CD14-positive monocyte (primary cell): ENCODE measurements at regions not wholly inside any gene's neighbourhood (a gene's known extent, or its start where the extent isn't known, plus 50 kb on each side); places are given as distances from the start of the nearest gene placed in this dataset.

ENCODE experiments used
- DNase-seq, 3 donors: peaks; one replicate each; pipeline ENCODE4 v3.0.0-alpha.2; 2011 to 2022
- H2AFZ ChIP-seq: 2 replicates; pipeline ENCODE4 v1.6.0; 2012; ENCODE audit warnings: mild to moderate bottlenecking, low read depth, low read length, inconsistent platforms; ENCODE audit not compliant: insufficient read depth, poor library complexity, severe bottlenecking
- H3K27ac ChIP-seq, 2 donors: 1 replicate in 1 of 2; 2 replicates in 1 of 2; pipeline ENCODE4 v1.5.1; 2012 to 2013; ENCODE audit warnings: low read length in 2 of 2, control low read depth in 1 of 2, inconsistent platforms in 1 of 2, low read depth in 1 of 2, mild to moderate bottlenecking in 1 of 2
- H3K27me3 ChIP-seq, 2 donors: one replicate each; pipeline versions ENCODE4 v1.6.0 to v1.6.1; 2011 to 2013; ENCODE audit warnings: low read length in 2 of 2; ENCODE audit not compliant: control insufficient read depth in 2 of 2, insufficient read depth in 2 of 2
- H3K36me3 ChIP-seq, 2 donors: replicated peaks in 1 of 2; 1 replicate in 1 of 2; 2 replicates in 1 of 2; pipeline versions ENCODE4 v1.5.1 to v1.6.1; 2012 to 2013; ENCODE audit warnings: low read length in 2 of 2, control low read depth in 1 of 2, inconsistent platforms in 1 of 2, mild to moderate bottlenecking in 1 of 2; ENCODE audit not compliant: insufficient read depth in 2 of 2, control insufficient read depth in 1 of 2
- H3K4me1 ChIP-seq, 2 donors: 1 replicate in 1 of 2; 2 replicates in 1 of 2; pipeline versions ENCODE4 v1.5.1 to v1.6.1; 2012 to 2013; ENCODE audit warnings: low read length in 2 of 2, control low read depth in 1 of 2, inconsistent platforms in 1 of 2, mild to moderate bottlenecking in 1 of 2, moderate library complexity in 1 of 2; ENCODE audit not compliant: insufficient read depth in 2 of 2, control insufficient read depth in 1 of 2
- H3K4me2 ChIP-seq: replicated peaks from 2 replicates; pipeline ENCODE3; 2012; ENCODE audit warnings: low read length, moderate library complexity, mild to moderate bottlenecking; ENCODE audit not compliant: poor library complexity, severe bottlenecking; ENCODE audit errors: extremely low read depth
- H3K4me3 ChIP-seq, 3 experiments: fragments of 200-600 bp in 1 of 3; sonication (generic) in 1 of 3; replicated peaks in 1 of 3; 1 replicate in 2 of 3; 2 replicates in 1 of 3; pipeline ENCODE4 v1.5.1; 2011 to 2013; ENCODE audit warnings: low read length in 3 of 3, mild to moderate bottlenecking in 3 of 3, control low read depth in 2 of 3, low read depth in 2 of 3, inconsistent platforms in 1 of 3, moderate library complexity in 1 of 3
- H3K79me2 ChIP-seq: 2 replicates; pipeline ENCODE4 v1.6.0; 2012; ENCODE audit warnings: mild to moderate bottlenecking, control low read depth, inconsistent platforms, low read length, moderate library complexity; ENCODE audit not compliant: insufficient read depth
- H3K9ac ChIP-seq: 2 replicates; pipeline ENCODE4 v1.6.0; 2017; ENCODE audit warnings: low read length, mild to moderate bottlenecking; ENCODE audit not compliant: insufficient read depth, poor library complexity, severe bottlenecking
- H3K9me3 ChIP-seq, 2 donors: replicated peaks in 1 of 2; 1 replicate in 1 of 2; 2 replicates in 1 of 2; pipeline versions ENCODE4 v1.5.1 to v1.6.1; 2012 to 2013; ENCODE audit warnings: low read length in 2 of 2, control low read depth in 1 of 2; ENCODE audit not compliant: control insufficient read depth in 1 of 2, insufficient read depth in 1 of 2
- H4K20me1 ChIP-seq: 2 replicates; pipeline ENCODE4 v1.6.0; 2012; ENCODE audit warnings: mild to moderate bottlenecking, low read length, control low read depth, moderate library complexity; ENCODE audit not compliant: insufficient read depth
- H3K27ac Mint-ChIP-seq, 7 donors: one replicate each; pipeline ENCODE4 v1.8.0; 2020; ENCODE audit warnings: mild to moderate bottlenecking in 7 of 7, mixed read lengths in 7 of 7, moderate library complexity in 6 of 7, inconsistent platforms in 2 of 7
- H3K27me3 Mint-ChIP-seq, 3 donors: one replicate each; pipeline ENCODE4 v1.8.0; 2021 to 2022; ENCODE audit warnings: low read depth in 3 of 3, mild to moderate bottlenecking in 3 of 3, mixed read lengths in 3 of 3, moderate library complexity in 3 of 3, inconsistent platforms in 1 of 3
- H3K36me3 Mint-ChIP-seq, 2 donors: one replicate each; pipeline ENCODE4 v1.8.0; 2020; ENCODE audit warnings: mixed read lengths in 2 of 2, inconsistent platforms in 1 of 2, mild to moderate bottlenecking in 1 of 2
- H3K4me1 Mint-ChIP-seq: one replicate; pipeline ENCODE4 v1.8.0; 2020; ENCODE audit warnings: mild to moderate bottlenecking, mixed read lengths
- H3K4me3 Mint-ChIP-seq, 2 donors: one replicate each; pipeline ENCODE4 v1.8.0; 2020; ENCODE audit warnings: mild to moderate bottlenecking in 2 of 2, mixed read lengths in 2 of 2, moderate library complexity in 1 of 2
- H3K9me3 Mint-ChIP-seq, 7 donors: one replicate each; pipeline ENCODE4 v1.8.0; 2020 to 2022; ENCODE audit warnings: mixed read lengths in 7 of 7, mild to moderate bottlenecking in 6 of 7, moderate library complexity in 6 of 7, inconsistent platforms in 2 of 7
- CTCF ChIP-seq: fragments of 200-600 bp; IDR thresholded peaks from one replicate; pipeline ENCODE4 v1.8.0; 2022; ENCODE audit warnings: antibody characterized with exemption, mild to moderate bottlenecking
- WGBS: methylation state at CpG from one replicate; pipeline ENCODE4 v1.1.5; 2013; ENCODE audit warnings: missing lambda C conversion rate; ENCODE audit not compliant: insufficient coverage; 5-methylcytosine and 5-hydroxymethylcytosine counted together
- intact Hi-C, 2 donors: fragments of 100-400 bp; cut with micrococcal nuclease; formaldehyde crosslinking; loops; one replicate each; pipeline versions ENCODE4 v1.15.0 to v1.15.1; 2023

GRCh38 chr9:2493529-2493928 is 128.1 kb upstream of the VLDLR start:
- intact Hi-C loops, result no loop called here
- no peak for TF ChIP-seq CTCF
- Histone ChIP-seq H2AFZ (no peak overlapping the region), H3K9ac (no peak overlapping the region), H3K27ac (no peak overlapping the region), H3K4me3 (no peak overlapping the region), H3K27me3 (no peaks in the 10 kb centered on the region), H3K79me2 (no peaks in the 10 kb centered on the region), H3K36me3 (no peaks in the 10 kb centered on the region), H3K4me2 (no peak overlapping the region), H4K20me1 (no peaks in the 10 kb centered on the region), H3K4me1 (no peaks in the 10 kb centered on the region), H3K9me3 (no peaks in the 10 kb centered on the region)
- DNase-seq, result no peak
- Mint-ChIP-seq H3K4me1 (no peaks in the 10 kb centered on the region), H3K27me3 (no peaks in the 10 kb centered on the region), H3K36me3 (no peaks in the 10 kb centered on the region), H3K27ac (no peak overlapping the region), H3K4me3 (no peak overlapping the region), H3K9me3 (peaks cover 0 to 2% (median 0%) of the 10 kb centered on the region in 7 donors)
- no CpG with 5 or more reads among the region's 3 CpGs for WGBS

GRCh38 chr9:2494562-2494961 is 127.0 kb upstream of the VLDLR start:
- no peaks in the 10 kb centered on the region for H3K4me1 Mint-ChIP-seq
- DNase-seq, result no peak
- H2AFZ ChIP-seq, result no peak overlapping the region
- no peak overlapping the region for H3K4me3 ChIP-seq
- H3K27me3 ChIP-seq, result no peaks in the 10 kb centered on the region
- H3K9me3 Mint-ChIP-seq, result peaks cover 0 to 2% (median 0%) of the 10 kb centered on the region in 7 donors
- H3K9me3 ChIP-seq, result no peaks in the 10 kb centered on the region
- H3K4me3 Mint-ChIP-seq, result no peak overlapping the region
- H3K36me3 Mint-ChIP-seq, result no peaks in the 10 kb centered on the region
- no peaks in the 10 kb centered on the region for H4K20me1 ChIP-seq
- no peak overlapping the region for H3K27ac ChIP-seq
- no peak overlapping the region for H3K9ac ChIP-seq
- H3K27me3 Mint-ChIP-seq, result no peaks in the 10 kb centered on the region
- H3K4me2 ChIP-seq, result no peak overlapping the region
- H3K4me1 ChIP-seq, result no peaks in the 10 kb centered on the region
- intact Hi-C loops, result no loop called here
- no peak overlapping the region for H3K27ac Mint-ChIP-seq
- 100% methylated on average over 2 of the region's 2 CpGs for WGBS
- H3K79me2 ChIP-seq, result no peaks in the 10 kb centered on the region
- no peaks in the 10 kb centered on the region for H3K36me3 ChIP-seq
- no peak for TF ChIP-seq CTCF
